ENCODE measurements at regions not wholly inside any gene's neighbourhood (a gene's known extent, or its start where the extent isn't known, plus 50 kb on each side); places are given as distances from the start of the nearest gene placed in this dataset.

DNA sequence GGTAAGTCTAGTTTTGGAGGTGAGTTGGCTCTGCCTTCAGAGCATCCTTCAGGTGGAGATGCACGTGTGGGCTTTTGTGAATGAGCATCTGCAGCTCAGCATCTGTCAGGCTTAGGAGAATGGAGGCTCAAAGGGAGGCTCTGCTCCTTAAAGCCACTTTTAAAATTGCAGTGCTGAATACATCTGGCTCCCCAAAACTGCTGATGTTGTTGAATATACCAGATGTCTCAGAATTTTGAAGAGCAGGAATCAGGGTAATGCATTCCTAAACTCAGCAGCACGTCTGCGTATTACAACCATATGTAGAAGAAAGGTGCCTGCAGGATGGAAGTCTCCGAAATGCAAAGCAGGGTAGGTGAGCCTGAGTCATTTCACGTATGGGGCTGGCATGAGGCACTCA is 106.5 kb upstream of the EFEMP1 start (continued):
- TF ChIP-seq, protein P1, sequence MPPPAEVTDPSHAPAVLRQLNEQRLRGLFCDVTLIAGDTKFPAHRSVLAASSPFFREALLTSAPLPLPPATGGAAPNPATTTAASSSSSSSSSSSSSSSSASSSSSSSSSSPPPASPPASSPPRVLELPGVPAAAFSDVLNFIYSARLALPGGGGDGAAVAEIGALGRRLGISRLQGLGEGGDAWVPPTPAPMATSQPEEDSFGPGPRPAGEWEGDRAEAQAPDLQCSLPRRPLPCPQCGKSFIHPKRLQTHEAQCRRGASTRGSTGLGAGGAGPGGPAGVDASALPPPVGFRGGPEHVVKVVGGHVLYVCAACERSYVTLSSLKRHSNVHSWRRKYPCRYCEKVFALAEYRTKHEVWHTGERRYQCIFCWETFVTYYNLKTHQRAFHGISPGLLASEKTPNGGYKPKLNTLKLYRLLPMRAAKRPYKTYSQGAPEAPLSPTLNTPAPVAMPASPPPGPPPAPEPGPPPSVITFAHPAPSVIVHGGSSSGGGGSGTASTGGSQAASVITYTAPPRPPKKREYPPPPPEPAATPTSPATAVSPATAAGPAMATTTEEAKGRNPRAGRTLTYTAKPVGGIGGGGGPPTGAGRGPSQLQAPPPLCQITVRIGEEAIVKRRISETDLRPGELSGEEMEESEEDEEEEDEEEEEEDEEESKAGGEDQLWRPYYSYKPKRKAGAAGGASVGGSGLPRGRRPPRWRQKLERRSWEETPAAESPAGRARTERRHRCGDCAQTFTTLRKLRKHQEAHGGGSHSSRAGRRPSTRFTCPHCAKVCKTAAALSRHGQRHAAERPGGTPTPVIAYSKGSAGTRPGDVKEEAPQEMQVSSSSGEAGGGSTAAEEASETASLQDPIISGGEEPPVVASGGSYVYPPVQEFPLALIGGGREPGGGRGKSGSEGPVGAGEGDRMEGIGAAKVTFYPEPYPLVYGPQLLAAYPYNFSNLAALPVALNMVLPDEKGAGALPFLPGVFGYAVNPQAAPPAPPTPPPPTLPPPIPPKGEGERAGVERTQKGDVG (CRISPR knock-in tag; IDR thresholded peaks at IDR 0.05): no peak

DNA sequence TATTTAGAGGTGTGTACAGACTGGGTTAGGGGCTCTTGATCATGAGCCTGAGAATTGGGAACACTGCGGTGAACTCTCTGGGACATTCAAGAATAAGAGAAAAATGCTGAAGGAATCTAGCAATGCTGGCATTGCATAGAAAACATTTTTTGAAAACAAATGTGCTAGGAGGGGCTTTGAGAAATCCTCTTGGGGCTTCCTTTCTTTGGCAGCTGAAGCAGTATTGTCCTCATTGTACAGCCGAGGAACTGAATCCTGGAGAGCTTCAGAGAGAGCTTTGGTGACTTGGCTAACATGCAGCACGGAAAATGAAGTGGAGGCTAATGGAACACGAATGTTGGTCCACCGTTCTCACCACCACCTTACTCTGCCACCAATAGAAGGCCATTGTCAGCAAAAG is 107.3 kb upstream of the EFEMP1 start:
- no TSS peak for BruUV-seq (replicated peaks)
- in situ Hi-C loops (cut with MboI): no loop called here
- ATAC-seq: no peak
- Histone ChIP-seq H3K4me2 (ENCODE audit: control insufficient read depth, insufficient read depth) (no peak overlapping the region), H4K20me1 (ENCODE audit: control insufficient read depth, insufficient read depth) (no peaks in the 10 kb centered on the region), H3K79me2 (ENCODE audit: control insufficient read depth, insufficient read depth, low read length) (no peaks in the 10 kb centered on the region), H2AFZ (ENCODE audit: control insufficient read depth, low read depth, low read length) (no peak overlapping the region), H3K36me3 (ENCODE audit: control insufficient read depth in 2 of 2, insufficient read depth in 2 of 2, low read length in 1 of 2) (no peaks in the 10 kb centered on the region), H3K9me3 (replicated peaks; ENCODE audit: control insufficient read depth, insufficient read depth, low read length) (no peaks in the 10 kb centered on the region), H3K4me3 (no peak overlapping the region), H3K27ac (ENCODE audit: control insufficient read depth, insufficient read depth) (no peak overlapping the region), H3K9ac (ENCODE audit: control insufficient read depth, insufficient read depth, low read length) (no peak overlapping the region), H3K27me3 (replicated peaks in 1 of 2; ENCODE audit: control insufficient read depth in 2 of 2, insufficient read depth in 2 of 2, low read length in 1 of 2) (no peaks in the 10 kb centered on the region; a peak in 1 of 4 replicates), H3K4me1 (ENCODE audit: control insufficient read depth, insufficient read depth, low read length) (no peaks in the 10 kb centered on the region)
- POLR2A ChIA-PET: no interaction called here
- FAIRE-seq: no peak
- intact Hi-C loops (cut with micrococcal nuclease; ENCODE audit: unreplicated experiment): no loop called here
- CTCF ChIA-PET: no interaction called here
- RAD21 ChIA-PET (ENCODE audit: unreplicated experiment): no interaction called here
- no peak for DNase-seq (ENCODE audit: low read depth, low spot score)
- SMC1A ChIA-PET (ENCODE audit: uncharacterized antibody, unreplicated experiment): no interaction called here
- WGBS (ENCODE audit: insufficient coverage, insufficient replicate concordance, low lambda C conversion rate, missing lambda C conversion rate): 27% methylated on average over 5 of the region's 5 CpGs
- TF ChIP-seq, protein P2, sequence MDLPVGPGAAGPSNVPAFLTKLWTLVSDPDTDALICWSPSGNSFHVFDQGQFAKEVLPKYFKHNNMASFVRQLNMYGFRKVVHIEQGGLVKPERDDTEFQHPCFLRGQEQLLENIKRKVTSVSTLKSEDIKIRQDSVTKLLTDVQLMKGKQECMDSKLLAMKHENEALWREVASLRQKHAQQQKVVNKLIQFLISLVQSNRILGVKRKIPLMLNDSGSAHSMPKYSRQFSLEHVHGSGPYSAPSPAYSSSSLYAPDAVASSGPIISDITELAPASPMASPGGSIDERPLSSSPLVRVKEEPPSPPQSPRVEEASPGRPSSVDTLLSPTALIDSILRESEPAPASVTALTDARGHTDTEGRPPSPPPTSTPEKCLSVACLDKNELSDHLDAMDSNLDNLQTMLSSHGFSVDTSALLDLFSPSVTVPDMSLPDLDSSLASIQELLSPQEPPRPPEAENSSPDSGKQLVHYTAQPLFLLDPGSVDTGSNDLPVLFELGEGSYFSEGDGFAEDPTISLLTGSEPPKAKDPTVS (IDR thresholded peaks at IDR 0.05; ENCODE audit: low read depth, low read length): no peak
- TF ChIP-seq POU2F2 (IDR thresholded peaks at IDR 0.05; ENCODE audit: borderline replicate concordance, low read depth, low read length) (no peak), GABPA (IDR thresholded peaks at IDR 0.05; ENCODE audit: low read depth) (no peak), NR2C1 (IDR thresholded peaks at IDR 0.05) (no peak), MTA3 (IDR thresholded peaks at IDR 0.05; ENCODE audit: borderline replicate concordance, low read length) (no peak), IKZF2 (IDR thresholded peaks at IDR 0.05) (no peak), STAT3 (IDR thresholded peaks at IDR 0.05; ENCODE audit: low read depth, low read length) (no peak), JUND (IDR thresholded peaks at IDR 0.05; ENCODE audit: low read depth, low read length) (no peak)
- TF ChIP-seq, protein P3, sequence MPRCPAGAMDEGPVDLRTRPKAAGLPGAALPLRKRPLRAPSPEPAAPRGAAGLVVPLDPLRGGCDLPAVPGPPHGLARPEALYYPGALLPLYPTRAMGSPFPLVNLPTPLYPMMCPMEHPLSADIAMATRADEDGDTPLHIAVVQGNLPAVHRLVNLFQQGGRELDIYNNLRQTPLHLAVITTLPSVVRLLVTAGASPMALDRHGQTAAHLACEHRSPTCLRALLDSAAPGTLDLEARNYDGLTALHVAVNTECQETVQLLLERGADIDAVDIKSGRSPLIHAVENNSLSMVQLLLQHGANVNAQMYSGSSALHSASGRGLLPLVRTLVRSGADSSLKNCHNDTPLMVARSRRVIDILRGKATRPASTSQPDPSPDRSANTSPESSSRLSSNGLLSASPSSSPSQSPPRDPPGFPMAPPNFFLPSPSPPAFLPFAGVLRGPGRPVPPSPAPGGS (IDR thresholded peaks at IDR 0.05; ENCODE audit: borderline replicate concordance, insufficient read depth, low read depth, low read length, poor library complexity, severe bottlenecking): no peak
- TF ChIP-seq, protein P4, sequence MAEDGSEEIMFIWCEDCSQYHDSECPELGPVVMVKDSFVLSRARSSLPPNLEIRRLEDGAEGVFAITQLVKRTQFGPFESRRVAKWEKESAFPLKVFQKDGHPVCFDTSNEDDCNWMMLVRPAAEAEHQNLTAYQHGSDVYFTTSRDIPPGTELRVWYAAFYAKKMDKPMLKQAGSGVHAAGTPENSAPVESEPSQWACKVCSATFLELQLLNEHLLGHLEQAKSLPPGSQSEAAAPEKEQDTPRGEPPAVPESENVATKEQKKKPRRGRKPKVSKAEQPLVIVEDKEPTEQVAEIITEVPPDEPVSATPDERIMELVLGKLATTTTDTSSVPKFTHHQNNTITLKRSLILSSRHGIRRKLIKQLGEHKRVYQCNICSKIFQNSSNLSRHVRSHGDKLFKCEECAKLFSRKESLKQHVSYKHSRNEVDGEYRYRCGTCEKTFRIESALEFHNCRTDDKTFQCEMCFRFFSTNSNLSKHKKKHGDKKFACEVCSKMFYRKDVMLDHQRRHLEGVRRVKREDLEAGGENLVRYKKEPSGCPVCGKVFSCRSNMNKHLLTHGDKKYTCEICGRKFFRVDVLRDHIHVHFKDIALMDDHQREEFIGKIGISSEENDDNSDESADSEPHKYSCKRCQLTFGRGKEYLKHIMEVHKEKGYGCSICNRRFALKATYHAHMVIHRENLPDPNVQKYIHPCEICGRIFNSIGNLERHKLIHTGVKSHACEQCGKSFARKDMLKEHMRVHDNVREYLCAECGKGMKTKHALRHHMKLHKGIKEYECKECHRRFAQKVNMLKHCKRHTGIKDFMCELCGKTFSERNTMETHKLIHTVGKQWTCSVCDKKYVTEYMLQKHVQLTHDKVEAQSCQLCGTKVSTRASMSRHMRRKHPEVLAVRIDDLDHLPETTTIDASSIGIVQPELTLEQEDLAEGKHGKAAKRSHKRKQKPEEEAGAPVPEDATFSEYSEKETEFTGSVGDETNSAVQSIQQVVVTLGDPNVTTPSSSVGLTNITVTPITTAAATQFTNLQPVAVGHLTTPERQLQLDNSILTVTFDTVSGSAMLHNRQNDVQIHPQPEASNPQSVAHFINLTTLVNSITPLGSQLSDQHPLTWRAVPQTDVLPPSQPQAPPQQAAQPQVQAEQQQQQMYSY (CRISPR knock-in tag; IDR thresholded peaks at IDR 0.05): no peak

All from GM12878 (cell line).